GM21528 (cell line): ENCODE measurements at regions not wholly inside any gene's neighbourhood (a gene's known extent, or its start where the extent isn't known, plus 50 kb on each side); places are given as distances from the start of the nearest gene placed in this dataset.

Source experiments
- ATAC-seq: cut with Tn5 transposase; IDR thresholded peaks from one replicate; pipeline ENCODE4 v1.9.1; 2021; ENCODE audit warnings: mild to moderate bottlenecking, moderate library complexity; ENCODE audit not compliant: unreplicated experiment, low FRiP score

DNA sequence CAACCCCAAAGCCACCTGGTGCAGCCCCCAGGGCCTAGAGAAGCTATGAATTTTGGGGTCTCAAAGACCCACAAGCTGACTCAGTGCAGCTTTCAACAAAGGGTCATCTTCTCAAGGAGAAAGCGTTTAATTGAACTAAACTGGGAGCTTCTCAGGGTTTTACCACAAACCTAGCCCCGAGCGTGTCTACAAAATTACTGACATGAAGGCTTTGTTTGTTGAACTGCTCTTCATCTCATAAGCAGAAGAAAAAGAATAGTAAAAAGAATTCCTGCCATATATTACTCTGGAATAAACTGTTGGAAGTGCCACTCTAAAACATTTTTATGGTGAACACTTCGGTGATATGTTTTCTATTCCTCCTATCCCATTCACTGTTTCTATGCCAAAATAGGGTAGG, 50.8 kb upstream of the INCENP start:
- ATAC-seq = no peak

DNA sequence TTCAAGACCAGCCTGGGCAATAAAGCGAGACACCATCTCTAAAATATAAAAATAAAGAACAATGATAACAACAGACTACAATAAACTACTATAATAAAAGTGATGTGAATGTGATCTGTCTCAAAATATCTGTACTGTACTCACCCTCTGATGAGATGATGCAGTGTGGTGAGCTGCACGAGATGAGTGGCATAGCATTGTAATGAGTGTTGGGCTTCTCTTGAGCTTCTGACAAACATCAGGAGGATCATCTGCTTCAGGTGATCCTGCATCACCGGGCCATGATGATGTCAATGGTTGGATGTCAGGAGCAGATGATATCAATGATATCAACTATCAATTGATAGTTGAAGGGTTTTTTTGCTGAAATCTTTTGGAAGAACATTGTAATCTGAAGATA, 52.4 kb upstream of the INCENP start:
- ATAC-seq = no peak

DNA sequence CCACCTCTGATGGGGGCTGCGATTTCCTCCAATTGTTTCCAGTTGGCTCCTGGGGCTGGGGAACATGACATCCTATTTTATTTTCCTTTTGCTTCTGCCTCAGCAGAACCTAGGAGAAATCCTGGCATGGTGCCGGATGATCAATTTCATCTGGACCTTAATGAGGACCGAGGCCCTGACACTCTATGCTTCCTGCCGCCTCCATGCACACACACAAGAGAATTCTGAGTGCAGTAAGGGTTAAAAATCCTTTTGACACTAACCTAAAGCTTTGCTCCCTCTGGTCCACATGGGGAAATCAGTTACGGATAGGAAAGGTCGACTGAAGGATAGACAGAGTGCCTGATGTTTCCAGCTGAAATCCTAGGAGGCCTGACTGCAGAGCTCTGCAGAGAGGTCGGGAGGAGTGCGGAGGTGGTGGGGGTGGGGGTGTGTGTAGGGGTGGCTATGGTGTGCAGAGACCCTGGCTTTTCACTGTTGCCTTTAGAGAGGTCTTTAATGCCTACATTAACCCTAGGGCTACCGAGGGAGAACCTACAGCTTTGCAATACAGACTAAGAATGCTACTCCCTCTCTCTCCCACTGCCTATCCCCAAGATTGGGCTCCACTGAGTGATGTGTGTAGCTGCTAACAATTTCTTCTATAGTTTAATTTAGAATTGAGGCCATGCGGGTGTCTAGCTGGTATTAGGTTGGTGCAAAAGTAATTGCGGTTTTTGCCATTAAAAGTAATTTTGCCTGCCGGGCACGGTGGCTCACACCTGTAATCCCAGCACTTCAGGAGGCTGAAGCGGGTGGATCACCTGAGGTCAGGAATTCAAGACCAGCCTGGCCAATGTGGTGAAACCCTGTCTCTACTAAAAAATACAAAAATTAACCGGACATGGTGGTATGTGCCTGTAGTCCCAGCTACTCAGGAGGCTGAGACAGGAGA, 53.6 kb upstream of the INCENP start:
- no peak for ATAC-seq

DNA sequence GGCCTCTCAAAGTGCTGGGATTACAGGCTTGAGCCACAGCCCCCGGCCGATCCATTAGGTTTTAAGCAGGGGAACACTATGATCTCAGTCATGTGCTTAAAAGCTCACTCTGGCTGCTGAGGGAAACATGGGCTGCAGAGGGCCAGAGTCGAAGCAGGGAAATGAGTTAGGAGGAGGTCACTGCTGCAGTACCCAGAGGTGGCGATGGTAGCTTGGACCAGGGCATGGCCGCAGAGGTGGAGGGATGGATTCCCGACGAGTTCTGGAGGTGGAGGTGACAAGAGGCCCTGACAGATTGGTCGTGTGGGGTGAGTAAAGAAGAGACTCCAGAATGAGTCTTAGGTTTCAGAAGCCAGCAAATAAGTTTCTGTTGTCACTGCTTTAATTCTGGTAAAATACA, 54.4 kb upstream of the INCENP start:
- ATAC-seq = no peak

DNA sequence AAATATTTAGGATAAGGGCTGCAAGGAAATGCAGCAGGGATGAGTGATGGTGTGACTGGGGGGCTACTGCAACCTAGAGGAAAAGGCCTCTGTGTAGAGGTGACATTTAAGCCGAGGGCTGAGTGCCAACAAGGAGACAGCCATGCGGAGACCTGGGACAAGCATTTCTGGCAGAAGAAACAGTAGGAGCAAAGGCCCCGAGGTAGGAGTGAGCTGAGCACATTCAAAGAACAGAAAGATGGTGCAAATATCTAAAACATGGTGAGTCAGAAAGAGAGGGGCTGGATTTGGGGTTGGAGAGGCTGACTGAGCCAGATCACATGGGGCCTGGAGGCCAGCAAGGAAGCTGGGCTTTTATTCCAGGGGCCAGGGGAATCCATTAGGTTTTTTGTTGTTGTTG, 55.1 kb upstream of the INCENP start:
- no peak for ATAC-seq

DNA sequence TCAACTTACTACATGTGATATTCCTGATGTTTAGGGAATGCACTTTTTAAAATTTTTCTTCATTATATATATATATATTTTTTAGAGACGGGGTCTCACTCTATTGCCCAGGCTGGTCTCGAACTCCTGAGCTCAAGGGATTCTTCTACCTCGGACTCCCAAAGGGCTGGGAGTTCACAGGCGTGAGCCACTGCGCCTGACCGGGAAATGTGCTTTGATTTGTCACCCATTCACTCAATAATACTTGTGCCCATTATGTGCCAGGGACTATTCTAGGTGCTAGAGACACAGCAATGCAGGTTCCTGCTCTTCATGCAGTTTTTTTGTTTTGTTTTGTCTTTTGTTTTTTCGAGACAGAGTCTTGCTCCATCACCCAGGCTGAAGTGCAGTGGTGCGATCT, 56.1 kb upstream of the INCENP start:
- ATAC-seq = no peak

DNA sequence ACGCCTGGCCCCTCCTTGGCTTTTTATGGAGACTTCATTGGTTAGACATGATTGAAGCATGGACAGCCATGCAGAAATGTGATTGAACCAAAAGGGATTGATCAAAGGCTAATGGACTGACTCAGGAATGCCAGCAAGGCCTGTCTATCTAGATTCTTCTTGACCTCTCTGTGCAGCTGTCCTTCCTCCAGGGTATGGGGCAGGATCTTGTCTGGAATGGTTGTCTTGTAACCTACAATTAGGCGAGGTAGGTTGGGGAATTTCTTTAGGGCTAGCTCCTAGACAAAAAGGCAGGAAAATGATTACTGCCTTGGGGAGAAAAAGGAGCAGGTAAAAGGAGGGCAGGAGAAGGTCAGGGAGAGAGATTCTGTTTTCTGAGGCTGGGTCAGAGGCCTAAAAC, 59.6 kb upstream of the INCENP start:
- ATAC-seq = no peak

DNA sequence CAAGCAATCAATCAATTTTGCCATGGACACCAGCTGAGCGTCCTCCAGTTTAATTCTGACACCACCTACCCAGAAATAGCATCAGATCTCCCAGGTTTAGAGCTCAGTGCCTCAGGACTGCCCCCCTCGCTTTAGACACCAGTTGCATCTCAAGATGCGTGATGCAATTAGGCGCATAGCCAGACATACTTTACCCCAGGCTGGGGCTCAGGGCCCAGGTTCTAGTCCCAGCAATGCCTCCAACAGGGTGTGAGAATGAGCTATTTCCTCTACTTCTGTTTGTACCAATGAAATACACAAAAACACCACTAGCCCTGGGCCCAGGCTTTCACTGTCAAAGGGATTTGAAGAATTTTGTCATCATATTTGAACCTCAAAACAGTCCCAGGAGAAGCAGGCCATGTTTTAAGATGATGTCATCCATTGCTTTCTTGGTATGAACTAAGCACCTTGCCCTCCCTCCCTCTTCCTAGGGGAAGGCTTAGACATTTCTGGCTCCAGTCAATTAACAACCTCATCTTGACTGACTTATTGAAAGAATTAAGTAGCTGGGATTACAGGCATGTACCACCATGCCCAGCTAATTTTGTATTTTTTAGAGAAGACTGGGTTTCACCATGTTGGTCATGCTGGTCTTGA, 61.5 kb upstream of the INCENP start:
- no peak for ATAC-seq

DNA sequence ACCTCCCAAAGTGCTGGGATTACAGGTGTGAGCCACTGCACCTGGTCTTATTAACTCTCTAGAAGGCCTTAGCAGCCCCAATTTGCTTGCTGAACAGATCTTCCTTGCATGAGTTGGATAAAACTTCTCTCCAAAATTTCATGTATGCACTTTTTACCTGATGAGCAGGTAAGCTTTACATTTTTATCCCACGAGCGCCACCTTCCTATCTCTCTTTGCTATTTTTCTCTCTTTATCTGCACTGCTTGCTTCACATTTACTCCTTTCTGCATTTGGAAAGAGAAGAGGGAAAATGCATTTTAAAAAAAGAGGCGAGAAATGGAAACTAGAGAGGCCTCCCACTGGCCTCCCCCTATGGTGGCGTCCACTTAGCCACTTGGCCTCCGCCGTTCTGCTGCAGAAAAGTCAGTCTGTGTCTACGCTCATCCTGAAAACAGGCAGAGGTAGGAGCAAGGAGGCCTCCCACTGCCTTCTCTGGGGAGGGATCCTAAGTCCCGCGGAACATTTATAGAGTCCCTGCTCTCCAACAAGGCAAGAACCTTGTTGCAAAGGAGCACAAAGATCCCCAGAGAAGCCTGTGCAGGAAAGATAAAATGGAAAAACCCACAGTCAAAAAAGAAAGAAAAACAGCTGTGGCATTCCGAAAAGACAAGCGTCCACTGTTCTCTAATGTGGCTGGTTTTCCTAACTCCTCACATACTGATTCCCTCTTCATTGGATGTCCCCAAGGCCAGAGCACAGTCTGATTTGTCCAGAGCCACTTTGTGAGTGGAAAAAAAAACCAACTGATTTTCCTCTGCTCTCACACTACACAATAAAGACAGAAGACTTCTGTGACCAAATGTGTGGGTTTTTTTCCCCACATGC, 62.2 kb upstream of the INCENP start:
- ATAC-seq = no peak

DNA sequence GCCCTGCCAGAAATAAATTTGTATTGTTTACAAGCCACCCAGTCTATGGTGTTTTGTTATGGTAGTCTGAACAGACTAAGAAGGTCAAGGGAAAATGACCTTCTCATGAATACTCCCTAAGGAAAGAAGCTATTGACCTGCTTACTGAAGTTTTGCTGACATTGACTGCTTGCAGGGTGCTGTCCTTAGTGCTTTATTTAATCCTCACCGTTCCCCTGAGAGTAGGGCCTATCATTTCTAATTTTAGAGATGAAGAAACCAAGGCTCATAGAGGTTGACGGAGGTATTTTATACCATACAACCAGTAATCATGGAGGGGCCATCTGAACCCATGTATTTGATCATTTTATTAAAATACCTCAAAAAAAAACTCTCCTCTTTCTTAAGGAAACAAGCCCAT, 66.7 kb upstream of the INCENP start:
- no peak for ATAC-seq

DNA sequence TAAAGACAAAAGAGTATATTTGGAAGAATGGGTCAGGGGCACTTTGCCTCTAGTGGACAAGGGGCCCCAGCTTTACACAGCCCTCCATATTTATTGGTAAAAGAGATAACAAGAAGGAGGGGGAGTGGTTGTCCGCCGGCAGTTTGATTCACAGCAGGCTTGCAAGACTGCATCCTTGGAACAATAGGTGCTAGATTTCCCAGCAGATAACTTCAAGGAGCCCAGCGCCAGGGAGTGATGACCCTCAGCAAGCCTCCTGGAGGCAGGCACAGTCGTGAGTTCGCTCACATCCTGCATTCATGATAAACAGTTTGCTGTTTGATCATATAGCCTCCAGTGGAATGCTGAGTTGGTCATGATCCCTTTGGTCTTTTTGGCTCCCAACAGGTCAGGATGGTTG, 67.8 kb upstream of the INCENP start:
- no peak for ATAC-seq

DNA sequence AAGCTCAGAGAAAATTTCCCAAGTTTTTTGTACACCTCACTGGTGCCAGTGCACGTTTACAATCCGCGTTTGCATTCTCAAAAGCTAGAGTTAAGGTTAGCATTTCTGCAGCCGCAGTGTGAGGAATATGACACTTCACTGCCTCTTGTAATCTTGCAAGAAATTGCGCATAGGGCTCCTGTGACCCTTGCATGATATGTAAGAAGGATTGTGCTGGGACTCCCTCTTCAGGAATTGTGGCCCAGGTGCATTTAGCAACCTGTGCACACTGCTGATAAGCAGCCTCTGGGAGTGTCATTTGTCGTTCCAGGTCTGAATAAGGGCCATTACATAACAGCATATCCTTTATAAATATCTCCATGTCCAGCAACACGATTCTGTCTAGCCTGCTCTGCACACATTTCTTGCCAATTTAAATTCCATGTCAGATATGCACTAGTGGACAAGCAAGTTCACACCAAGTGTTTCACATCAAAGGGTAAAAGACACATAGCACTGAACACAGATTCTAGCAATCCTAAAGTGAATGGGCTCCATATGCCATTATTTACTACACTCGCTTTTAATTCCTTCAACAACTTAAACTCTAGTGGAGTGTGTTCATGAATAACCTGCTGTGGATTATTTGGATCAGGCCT, 69.2 kb upstream of the INCENP start:
- ATAC-seq = no peak

DNA sequence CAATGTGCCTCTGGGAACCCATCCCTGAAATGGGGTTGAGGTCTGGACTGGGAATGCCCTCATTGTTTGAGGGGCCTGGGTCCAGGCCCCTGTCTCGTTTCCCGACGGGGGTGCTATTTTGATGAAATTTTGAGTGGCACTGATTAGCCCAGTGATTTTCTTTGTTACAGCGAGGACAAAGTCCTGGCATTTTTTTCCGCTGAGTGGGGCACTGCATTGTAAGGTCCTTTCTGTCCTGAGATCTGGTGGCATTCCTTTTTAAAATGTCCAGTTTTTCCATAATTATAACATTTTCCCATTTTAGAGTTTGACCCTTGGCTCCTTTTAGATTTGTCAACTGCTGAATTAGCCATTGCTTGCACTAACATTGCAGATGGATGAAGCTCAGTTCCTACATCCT, 69.7 kb upstream of the INCENP start:
- no peak for ATAC-seq

DNA sequence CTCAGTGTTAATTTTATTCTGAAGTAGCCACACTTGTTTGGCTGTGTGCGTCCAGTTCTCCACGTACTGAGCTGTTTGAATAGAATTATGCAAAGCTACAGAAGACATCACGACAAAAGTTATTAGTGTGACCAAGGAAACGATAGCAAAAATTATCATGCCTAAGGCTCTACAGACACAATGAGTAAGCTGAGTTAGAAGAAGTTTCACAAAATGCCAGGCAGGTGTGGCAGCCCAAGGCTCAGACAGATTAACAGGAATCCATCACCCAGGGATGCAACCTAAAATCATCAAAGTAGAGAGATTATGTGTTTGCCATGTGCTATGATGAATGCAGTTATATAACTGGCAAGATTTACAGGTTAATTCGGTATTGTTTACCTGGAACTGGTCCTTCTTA, 73.1 kb upstream of the INCENP start:
- ATAC-seq = no peak

DNA sequence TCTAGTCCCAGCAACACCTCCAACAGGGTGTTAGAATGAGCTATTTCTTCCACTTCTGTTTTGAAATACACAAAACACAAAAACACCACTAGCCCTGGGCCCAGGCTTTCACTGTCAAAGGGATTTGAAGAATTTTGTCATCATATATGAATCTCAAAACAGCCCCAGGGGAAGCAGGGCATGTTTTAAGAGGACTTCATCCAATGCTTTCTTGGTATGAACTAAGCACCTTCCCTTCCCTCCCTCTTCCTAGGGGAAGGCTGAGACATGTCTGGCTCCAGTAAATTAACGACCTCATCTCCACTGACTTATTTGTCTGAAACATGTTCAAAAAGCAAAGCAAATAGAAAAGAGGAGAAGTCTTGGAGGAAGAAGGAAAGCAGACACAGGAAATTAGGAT, 75.7 kb upstream of the INCENP start:
- no peak for ATAC-seq

DNA sequence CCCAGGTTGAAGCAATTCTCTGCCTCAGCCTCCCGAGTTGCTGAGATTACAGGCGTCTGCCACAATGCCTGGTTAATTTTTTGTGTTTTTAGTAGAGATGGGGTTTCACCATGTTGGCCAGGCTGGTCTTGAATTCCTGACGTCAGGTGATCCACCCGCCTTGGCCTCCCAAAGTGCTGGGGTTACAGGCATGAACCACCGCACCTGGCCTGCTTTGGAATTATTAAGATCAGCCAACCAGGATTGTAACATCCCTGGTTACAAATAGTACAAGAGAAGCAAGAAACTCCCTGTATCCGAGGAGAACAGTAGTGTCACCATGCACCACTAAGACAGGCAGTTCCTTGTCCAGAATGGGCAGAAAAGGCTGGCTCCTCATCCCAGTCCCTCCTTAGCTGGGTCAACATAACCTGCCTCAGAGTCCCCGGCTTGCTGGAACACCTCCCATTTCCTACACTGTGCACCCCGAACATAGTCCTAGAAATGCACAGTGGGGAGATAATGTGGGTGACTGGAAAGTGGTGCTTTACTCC, 77.2 kb upstream of the INCENP start:
- ATAC-seq = no peak

DNA sequence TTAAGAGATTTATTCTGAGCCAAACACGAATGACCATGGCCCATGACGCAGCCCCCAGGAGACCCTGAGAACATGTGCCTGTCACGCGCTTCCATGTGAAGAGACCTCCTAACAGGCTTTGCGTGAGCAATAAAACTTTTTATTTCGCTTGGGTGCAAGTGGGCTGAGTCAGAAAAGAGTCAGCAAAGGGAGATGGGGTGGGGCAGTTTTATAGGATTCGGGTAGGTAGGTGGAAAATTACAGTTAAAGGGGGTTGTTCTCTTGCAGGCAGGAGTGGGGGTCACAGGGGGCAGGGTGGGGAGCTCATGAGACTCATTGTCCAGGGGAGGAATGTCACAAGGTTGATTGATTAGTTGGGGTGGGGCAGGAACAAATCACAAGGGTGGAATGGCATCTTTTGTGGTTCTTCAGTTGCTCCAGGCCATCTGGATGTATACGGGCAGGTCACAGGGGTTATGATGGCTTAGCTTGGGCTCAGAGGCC, 77.2 kb upstream of the FTH1 start:
- ATAC-seq = no peak

DNA sequence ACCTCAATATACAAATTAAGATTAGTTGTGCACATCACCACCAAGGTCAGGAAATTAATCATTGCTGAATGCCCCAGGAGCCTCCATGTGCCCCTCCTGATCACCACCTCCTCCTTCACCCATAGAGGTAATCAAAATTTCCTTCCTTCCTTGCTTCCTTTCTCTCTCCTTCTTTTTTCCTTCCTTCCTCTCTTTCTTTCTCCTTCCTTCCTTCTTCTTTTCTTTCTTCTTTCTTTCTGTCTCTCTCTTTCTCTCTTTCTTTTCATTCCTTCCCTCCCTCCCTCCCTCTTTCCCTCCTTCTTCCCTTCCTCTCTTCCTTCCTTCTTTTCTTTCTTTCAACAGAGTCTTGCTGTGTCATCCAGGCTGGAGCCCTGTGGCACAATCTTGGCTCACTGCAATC, 67.9 kb upstream of the FTH1 start:
- ATAC-seq = no peak

DNA sequence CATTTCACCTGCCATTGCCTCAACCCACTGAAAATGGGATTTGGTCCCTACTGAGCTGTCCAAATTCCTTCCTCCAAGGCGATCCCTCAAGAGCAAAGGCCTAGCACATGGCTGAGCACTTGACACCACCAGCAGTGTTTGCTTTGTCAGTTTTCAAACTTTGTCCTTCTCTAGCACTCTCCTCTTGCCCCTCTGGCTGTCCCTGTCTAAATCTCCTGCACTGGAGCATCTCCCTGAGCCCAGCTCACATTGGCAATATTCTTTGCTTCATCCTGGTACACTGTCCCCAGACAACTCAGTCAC, 66.6 kb upstream of the FTH1 start:
- ATAC-seq = no peak

DNA sequence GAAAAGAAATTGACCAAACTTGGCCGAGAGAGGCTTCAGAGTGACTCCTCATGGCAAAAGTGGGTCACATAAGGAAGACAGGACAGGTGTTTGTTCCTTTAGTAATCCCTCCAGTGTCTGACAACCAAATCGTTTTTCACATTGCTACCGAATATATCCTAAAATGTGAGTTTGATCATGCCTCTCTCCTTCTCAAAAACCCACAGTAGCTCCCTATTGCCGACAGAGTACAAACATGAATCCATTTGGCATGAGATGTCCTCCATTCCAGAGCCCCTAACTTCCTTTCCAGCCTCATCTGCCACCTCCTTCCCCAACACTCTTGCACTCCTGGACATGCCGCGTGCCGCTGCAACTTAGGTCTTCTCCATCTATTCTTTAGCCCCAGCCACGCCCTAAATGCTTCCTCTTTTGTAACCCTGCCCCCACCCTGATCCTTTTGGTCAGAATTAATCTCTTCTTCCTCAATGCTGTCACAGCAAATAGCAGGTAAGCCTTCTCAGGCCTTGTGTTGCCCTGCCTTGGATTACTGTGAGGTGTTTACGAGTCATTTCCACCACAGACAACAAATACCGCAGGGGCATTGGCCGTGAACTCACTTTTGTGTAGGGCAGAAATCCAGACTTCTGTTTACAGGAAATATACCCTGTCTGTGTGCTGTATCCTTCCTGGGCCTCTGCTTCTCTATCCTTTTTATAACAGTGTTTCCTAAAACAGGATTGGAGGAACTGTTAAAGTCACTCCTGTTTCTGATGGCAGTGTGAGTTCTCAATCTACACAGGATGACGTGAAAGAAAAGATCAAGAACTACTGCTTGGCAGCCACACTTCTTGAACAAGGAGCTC, 66.0 kb upstream of the FTH1 start:
- ATAC-seq = no peak
